ENCODE measurements at regions not wholly inside any gene's neighbourhood (a gene's known extent, or its start where the extent isn't known, plus 50 kb on each side); places are given as distances from the start of the nearest gene placed in this dataset.

GRCh38 chr11:76282811-76283595 lies 76.7 kb upstream of the WNT11 start:
- no peak for DNase-seq (ENCODE audit: low spot score)
- no TSS peak for BruUV-seq (replicated peaks)
- intact Hi-C loops (cut with micrococcal nuclease; ENCODE audit: unreplicated experiment) = no loop called here
- H3K4me3 ChIP-seq (ENCODE audit: low read depth, low read length, poor library complexity, severe bottlenecking) = no peak overlapping the region
- no peaks in the 10 kb centered on the region for H3K27me3 ChIP-seq (replicated peaks; ENCODE audit: insufficient read depth, low read depth, low read length, poor library complexity)
- H3K27ac ChIP-seq (ENCODE audit: low read depth, low read length, poor library complexity, severe bottlenecking) = no peak overlapping the region
- no peaks in the 10 kb centered on the region for H3K36me3 ChIP-seq (ENCODE audit: insufficient read depth, low read length, poor library complexity, severe bottlenecking)
- TF ChIP-seq CTCF (conservative IDR thresholded peaks at IDR 0.05; ENCODE audit: low read depth, low read length) (no peak), EZH2 (IDR thresholded peaks at IDR 0.05; ENCODE audit: borderline replicate concordance, low read depth, low read length, poor library complexity, severe bottlenecking) (no peak)
- POLR2A ChIA-PET (ENCODE audit: low non-redundant PET) = no interaction called here
- CTCF ChIA-PET = no interaction called here
- H3K9me3 ChIP-seq (ENCODE audit: low read depth, low read length, poor library complexity, severe bottlenecking) = no peaks in the 10 kb centered on the region
- no peaks in the 10 kb centered on the region for H3K4me1 ChIP-seq (ENCODE audit: insufficient read depth, low read length, poor library complexity, severe bottlenecking)

GRCh38 chr11:76282172-76282571 lies 75.9 kb upstream of the WNT11 start:
- no peaks in the 10 kb centered on the region for H3K27me3 ChIP-seq (replicated peaks; ENCODE audit: insufficient read depth, low read depth, low read length, poor library complexity)
- CTCF ChIA-PET = no interaction called here
- no peak for TF ChIP-seq EZH2 (IDR thresholded peaks at IDR 0.05; ENCODE audit: borderline replicate concordance, low read depth, low read length, poor library complexity, severe bottlenecking)
- TF ChIP-seq CTCF (conservative IDR thresholded peaks at IDR 0.05; ENCODE audit: low read depth, low read length) = no peak
- H3K36me3 ChIP-seq (ENCODE audit: insufficient read depth, low read length, poor library complexity, severe bottlenecking) = no peaks in the 10 kb centered on the region
- H3K27ac ChIP-seq (ENCODE audit: low read depth, low read length, poor library complexity, severe bottlenecking) = no peak overlapping the region
- no TSS peak for BruUV-seq (replicated peaks)
- no peak overlapping the region for H3K4me3 ChIP-seq (ENCODE audit: low read depth, low read length, poor library complexity, severe bottlenecking)
- POLR2A ChIA-PET (ENCODE audit: low non-redundant PET) = no interaction called here
- intact Hi-C loops (cut with micrococcal nuclease; ENCODE audit: unreplicated experiment) = no loop called here
- no peaks in the 10 kb centered on the region for H3K9me3 ChIP-seq (ENCODE audit: low read depth, low read length, poor library complexity, severe bottlenecking)
- no peak for DNase-seq (ENCODE audit: low spot score)
- no peaks in the 10 kb centered on the region for H3K4me1 ChIP-seq (ENCODE audit: insufficient read depth, low read length, poor library complexity, severe bottlenecking)

- H3K9me3 ChIP-seq (ENCODE audit: low read depth, low read length, poor library complexity, severe bottlenecking) = no peaks in the 10 kb centered on the region
- H3K27me3 ChIP-seq (replicated peaks; ENCODE audit: insufficient read depth, low read depth, low read length, poor library complexity) = no peaks in the 10 kb centered on the region
- H3K36me3 ChIP-seq (ENCODE audit: insufficient read depth, low read length, poor library complexity, severe bottlenecking) = no peaks in the 10 kb centered on the region
- no peaks in the 10 kb centered on the region for H3K4me1 ChIP-seq (ENCODE audit: insufficient read depth, low read length, poor library complexity, severe bottlenecking)
- POLR2A ChIA-PET (ENCODE audit: low non-redundant PET) = no interaction called here
- CTCF ChIA-PET = no interaction called here
- no peak for DNase-seq (ENCODE audit: low spot score)
- H3K27ac ChIP-seq (ENCODE audit: low read depth, low read length, poor library complexity, severe bottlenecking) = no peak overlapping the region
- TF ChIP-seq EZH2 (IDR thresholded peaks at IDR 0.05; ENCODE audit: borderline replicate concordance, low read depth, low read length, poor library complexity, severe bottlenecking) (no peak), CTCF (conservative IDR thresholded peaks at IDR 0.05; ENCODE audit: low read depth, low read length) (no peak)
- no peak overlapping the region for H3K4me3 ChIP-seq (ENCODE audit: low read depth, low read length, poor library complexity, severe bottlenecking)
- BruUV-seq (replicated peaks) = no TSS peak
- intact Hi-C loops (cut with micrococcal nuclease; ENCODE audit: unreplicated experiment) = no loop called here
These were observed 75.2 kb upstream of the WNT11 start for GRCh38 chr11:76281558-76281906.

All from A673 (cell line).